ENCODE measurements at regions not wholly inside any gene's neighbourhood (a gene's known extent, or its start where the extent isn't known, plus 50 kb on each side); places are given as distances from the start of the nearest gene placed in this dataset.

DNA sequence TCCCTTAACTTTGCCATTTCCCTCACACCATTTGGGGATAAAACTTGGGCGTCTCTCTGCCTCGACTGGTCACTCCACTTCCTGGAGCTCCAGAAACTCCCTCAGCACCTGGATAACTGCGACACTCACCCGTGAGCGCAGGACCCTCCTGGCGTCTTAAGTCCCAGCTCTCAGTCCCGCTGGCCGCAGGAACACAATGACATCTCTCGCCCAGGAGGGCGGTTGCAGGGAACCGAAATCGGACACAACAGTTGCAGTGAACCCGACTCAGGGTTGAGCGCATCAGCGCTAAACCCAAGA lies 370.9 kb upstream of the SMIM31 start:
- POLR2A ChIA-PET = no interaction called here
- Histone ChIP-seq H3K27ac (ENCODE audit: extremely low read depth, low read depth, low read length) (no peak overlapping the region), H3K4me1 (ENCODE audit: control insufficient read depth, insufficient read depth, low read length) (no peaks in the 10 kb centered on the region), H3K9me3 (ENCODE audit: control insufficient read depth, insufficient read depth, low read depth, low read length) (no peaks in the 10 kb centered on the region), H3K4me3 (ENCODE audit: low read depth, low read length) (peak overlapping the region; percentile 52), H3K36me3 (ENCODE audit: control insufficient read depth in 2 of 2, insufficient read depth in 1 of 2, low read length in 2 of 2) (no peaks in the 10 kb centered on the region)
- no peak for TF ChIP-seq ZSCAN16 (tag by site-specific recombination; IDR thresholded peaks at IDR 0.05)
- TF ChIP-seq ZNF664 (tag by site-specific recombination; IDR thresholded peaks at IDR 0.05) = no peak
- TF ChIP-seq ZNF521 (tag by site-specific recombination; IDR thresholded peaks at IDR 0.05) = no peak
- no peak for TF ChIP-seq ZFP3 (tag by site-specific recombination; IDR thresholded peaks at IDR 0.05; ENCODE audit: low read depth)
- no peak for TF ChIP-seq HOXA7 (CRISPR knock-in tag; IDR thresholded peaks at IDR 0.05; ENCODE audit: borderline replicate concordance)
- TF ChIP-seq PRDM1 (tag by site-specific recombination; IDR thresholded peaks at IDR 0.05) = no peak
- TF ChIP-seq ZNF19 (tag by site-specific recombination; IDR thresholded peaks at IDR 0.05; ENCODE audit: low read depth) = no peak
- TF ChIP-seq, protein P1, sequence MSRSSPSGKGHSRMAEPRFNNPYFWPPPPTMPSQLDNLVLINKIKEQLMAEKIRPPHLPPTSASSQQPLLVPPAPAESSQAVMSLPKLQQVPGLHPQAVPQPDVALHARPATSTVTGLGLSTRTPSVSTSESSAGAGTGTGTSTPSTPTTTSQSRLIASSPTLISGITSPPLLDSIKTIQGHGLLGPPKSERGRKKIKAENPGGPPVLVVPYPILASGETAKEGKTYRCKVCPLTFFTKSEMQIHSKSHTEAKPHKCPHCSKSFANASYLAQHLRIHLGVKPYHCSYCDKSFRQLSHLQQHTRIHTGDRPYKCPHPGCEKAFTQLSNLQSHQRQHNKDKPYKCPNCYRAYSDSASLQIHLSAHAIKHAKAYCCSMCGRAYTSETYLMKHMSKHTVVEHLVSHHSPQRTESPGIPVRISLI (tag by site-specific recombination; IDR thresholded peaks at IDR 0.05) = no peak
- TF ChIP-seq, protein P2, sequence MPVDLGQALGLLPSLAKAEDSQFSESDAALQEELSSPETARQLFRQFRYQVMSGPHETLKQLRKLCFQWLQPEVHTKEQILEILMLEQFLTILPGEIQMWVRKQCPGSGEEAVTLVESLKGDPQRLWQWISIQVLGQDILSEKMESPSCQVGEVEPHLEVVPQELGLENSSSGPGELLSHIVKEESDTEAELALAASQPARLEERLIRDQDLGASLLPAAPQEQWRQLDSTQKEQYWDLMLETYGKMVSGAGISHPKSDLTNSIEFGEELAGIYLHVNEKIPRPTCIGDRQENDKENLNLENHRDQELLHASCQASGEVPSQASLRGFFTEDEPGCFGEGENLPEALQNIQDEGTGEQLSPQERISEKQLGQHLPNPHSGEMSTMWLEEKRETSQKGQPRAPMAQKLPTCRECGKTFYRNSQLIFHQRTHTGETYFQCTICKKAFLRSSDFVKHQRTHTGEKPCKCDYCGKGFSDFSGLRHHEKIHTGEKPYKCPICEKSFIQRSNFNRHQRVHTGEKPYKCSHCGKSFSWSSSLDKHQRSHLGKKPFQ (tag by site-specific recombination; IDR thresholded peaks at IDR 0.05) = no peak
- no peak for TF ChIP-seq SALL2 (tag by site-specific recombination; IDR thresholded peaks at IDR 0.05; ENCODE audit: borderline replicate concordance)
- no peak for TF ChIP-seq ZEB2 (tag by site-specific recombination; IDR thresholded peaks at IDR 0.05)
- TF ChIP-seq ZNF530 (tag by site-specific recombination; IDR thresholded peaks at IDR 0.05; ENCODE audit: low read depth) = no peak
- TF ChIP-seq, protein P3, sequence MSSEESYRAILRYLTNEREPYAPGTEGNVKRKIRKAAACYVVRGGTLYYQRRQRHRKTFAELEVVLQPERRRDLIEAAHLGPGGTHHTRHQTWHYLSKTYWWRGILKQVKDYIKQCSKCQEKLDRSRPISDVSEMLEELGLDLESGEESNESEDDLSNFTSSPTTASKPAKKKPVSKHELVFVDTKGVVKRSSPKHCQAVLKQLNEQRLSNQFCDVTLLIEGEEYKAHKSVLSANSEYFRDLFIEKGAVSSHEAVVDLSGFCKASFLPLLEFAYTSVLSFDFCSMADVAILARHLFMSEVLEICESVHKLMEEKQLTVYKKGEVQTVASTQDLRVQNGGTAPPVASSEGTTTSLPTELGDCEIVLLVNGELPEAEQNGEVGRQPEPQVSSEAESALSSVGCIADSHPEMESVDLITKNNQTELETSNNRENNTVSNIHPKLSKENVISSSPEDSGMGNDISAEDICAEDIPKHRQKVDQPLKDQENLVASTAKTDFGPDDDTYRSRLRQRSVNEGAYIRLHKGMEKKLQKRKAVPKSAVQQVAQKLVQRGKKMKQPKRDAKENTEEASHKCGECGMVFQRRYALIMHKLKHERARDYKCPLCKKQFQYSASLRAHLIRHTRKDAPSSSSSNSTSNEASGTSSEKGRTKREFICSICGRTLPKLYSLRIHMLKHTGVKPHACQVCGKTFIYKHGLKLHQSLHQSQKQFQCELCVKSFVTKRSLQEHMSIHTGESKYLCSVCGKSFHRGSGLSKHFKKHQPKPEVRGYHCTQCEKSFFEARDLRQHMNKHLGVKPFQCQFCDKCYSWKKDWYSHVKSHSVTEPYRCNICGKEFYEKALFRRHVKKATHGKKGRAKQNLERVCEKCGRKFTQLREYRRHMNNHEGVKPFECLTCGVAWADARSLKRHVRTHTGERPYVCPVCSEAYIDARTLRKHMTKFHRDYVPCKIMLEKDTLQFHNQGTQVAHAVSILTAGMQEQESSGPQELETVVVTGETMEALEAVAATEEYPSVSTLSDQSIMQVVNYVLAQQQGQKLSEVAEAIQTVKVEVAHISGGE (tag by site-specific recombination; conservative IDR thresholded peaks at IDR 0.05; ENCODE audit: low read depth) = no peak
- no peak for TF ChIP-seq ZNF701 (tag by site-specific recombination; IDR thresholded peaks at IDR 0.05)
- no peak for TF ChIP-seq ZNF202 (tag by site-specific recombination; IDR thresholded peaks at IDR 0.05; ENCODE audit: borderline replicate concordance)
- CTCF ChIA-PET = no interaction called here

DNA sequence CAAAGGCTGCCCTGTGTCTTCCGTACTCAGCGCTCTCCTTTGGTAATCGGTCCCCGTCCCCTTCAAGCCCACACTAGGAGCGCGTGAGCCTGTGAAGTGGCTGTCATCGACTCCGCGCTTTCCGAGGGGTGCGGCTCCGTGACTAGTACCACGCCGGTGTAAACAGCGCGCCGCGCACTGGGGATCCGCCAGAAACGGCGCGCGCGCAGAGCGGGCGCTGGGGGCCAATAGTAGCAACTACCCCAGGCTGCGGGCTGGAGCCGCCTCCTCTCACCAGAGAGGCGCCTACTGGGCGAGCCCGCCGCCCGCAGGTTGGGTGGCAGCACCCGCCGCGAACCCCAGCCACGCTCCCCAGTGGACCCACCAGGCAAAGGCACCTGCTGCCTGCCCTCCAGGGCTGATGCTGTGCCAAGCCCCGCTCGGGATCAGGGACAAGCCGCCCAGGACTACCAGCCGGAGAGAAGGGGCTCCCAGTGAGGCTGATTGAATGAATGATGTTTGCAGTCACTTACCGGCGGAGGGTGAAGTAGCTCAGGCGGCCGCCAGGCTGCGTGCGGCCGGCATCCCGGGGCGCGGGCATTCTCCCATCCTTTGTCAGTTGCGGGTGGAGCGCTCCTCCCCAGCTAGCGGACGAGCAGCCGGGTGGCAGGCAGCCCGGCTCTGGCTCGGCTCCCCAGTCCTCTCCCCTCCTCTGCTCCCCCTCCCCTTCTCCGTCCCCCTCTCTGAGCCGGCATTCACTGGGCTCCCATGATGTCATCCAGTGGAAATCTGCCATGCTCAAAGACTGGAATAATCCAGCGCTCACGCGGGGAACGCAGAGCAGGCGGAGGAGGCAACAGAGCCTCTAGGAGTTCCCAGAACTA lies 370.3 kb upstream of the SMIM31 start:
- CTCF ChIA-PET = interaction anchor here (0.6 kb wide), 1 partner anchor 106 kb away, joined by 8 read pairs; no protein-coding TSS in a partner anchor
- TF ChIP-seq, protein P4, sequence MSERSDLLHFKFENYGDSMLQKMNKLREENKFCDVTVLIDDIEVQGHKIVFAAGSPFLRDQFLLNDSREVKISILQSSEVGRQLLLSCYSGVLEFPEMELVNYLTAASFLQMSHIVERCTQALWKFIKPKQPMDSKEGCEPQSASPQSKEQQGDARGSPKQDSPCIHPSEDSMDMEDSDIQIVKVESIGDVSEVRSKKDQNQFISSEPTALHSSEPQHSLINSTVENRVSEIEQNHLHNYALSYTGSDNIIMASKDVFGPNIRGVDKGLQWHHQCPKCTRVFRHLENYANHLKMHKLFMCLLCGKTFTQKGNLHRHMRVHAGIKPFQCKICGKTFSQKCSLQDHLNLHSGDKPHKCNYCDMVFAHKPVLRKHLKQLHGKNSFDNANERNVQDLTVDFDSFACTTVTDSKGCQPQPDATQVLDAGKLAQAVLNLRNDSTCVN (tag by site-specific recombination; optimal IDR thresholded peaks at IDR 0.05) = peak; percentile 27
- no peak for TF ChIP-seq SP3 (tag by site-specific recombination; IDR thresholded peaks at IDR 0.05)
- TF ChIP-seq ZIC2 (tag by site-specific recombination; IDR thresholded peaks at IDR 0.05) = peak; percentile 56
- TF ChIP-seq ZNF335 (tag by site-specific recombination; conservative IDR thresholded peaks at IDR 0.05) = peak; percentile 66
- TF ChIP-seq, protein P5, sequence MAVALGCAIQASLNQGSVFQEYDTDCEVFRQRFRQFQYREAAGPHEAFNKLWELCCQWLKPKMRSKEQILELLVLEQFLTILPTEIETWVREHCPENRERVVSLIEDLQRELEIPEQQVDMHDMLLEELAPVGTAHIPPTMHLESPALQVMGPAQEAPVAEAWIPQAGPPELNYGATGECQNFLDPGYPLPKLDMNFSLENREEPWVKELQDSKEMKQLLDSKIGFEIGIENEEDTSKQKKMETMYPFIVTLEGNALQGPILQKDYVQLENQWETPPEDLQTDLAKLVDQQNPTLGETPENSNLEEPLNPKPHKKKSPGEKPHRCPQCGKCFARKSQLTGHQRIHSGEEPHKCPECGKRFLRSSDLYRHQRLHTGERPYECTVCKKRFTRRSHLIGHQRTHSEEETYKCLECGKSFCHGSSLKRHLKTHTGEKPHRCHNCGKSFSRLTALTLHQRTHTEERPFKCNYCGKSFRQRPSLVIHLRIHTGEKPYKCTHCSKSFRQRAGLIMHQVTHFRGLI (tag by site-specific recombination; IDR thresholded peaks at IDR 0.05) = no peak
- TF ChIP-seq, protein P6, sequence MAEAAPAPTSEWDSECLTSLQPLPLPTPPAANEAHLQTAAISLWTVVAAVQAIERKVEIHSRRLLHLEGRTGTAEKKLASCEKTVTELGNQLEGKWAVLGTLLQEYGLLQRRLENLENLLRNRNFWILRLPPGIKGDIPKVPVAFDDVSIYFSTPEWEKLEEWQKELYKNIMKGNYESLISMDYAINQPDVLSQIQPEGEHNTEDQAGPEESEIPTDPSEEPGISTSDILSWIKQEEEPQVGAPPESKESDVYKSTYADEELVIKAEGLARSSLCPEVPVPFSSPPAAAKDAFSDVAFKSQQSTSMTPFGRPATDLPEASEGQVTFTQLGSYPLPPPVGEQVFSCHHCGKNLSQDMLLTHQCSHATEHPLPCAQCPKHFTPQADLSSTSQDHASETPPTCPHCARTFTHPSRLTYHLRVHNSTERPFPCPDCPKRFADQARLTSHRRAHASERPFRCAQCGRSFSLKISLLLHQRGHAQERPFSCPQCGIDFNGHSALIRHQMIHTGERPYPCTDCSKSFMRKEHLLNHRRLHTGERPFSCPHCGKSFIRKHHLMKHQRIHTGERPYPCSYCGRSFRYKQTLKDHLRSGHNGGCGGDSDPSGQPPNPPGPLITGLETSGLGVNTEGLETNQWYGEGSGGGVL (tag by site-specific recombination; IDR thresholded peaks at IDR 0.05) = peak; percentile 74
- TF ChIP-seq, protein P7, sequence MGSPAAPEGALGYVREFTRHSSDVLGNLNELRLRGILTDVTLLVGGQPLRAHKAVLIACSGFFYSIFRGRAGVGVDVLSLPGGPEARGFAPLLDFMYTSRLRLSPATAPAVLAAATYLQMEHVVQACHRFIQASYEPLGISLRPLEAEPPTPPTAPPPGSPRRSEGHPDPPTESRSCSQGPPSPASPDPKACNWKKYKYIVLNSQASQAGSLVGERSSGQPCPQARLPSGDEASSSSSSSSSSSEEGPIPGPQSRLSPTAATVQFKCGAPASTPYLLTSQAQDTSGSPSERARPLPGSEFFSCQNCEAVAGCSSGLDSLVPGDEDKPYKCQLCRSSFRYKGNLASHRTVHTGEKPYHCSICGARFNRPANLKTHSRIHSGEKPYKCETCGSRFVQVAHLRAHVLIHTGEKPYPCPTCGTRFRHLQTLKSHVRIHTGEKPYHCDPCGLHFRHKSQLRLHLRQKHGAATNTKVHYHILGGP (tag by site-specific recombination; IDR thresholded peaks at IDR 0.05) = no peak

More for the DNA sequence above, 370.3 kb upstream of the SMIM31 start:
- no peaks in the 10 kb centered on the region for H3K4me1 ChIP-seq (ENCODE audit: control insufficient read depth, insufficient read depth, low read length)
- H3K36me3 ChIP-seq (ENCODE audit: control insufficient read depth in 2 of 2, insufficient read depth in 1 of 2, low read length in 2 of 2) = no peaks in the 10 kb centered on the region
- no peaks in the 10 kb centered on the region for H3K9me3 ChIP-seq (ENCODE audit: control insufficient read depth, insufficient read depth, low read depth, low read length)
- no peak overlapping the region for H3K27ac ChIP-seq (ENCODE audit: extremely low read depth, low read depth, low read length)
- H3K4me3 ChIP-seq (ENCODE audit: low read depth, low read length) = peak overlapping the region; percentile 52
- POLR2A ChIA-PET = no interaction called here
